ENCODE measurements at regions not wholly inside any gene's neighbourhood (a gene's known extent, or its start where the extent isn't known, plus 50 kb on each side); places are given as distances from the start of the nearest gene placed in this dataset.

- Histone ChIP-seq H3K9ac (ENCODE audit: low read length) (no peak overlapping the region), H3K9me2 (replicated peaks; ENCODE audit: insufficient read depth, low read length) (no peaks in the 10 kb centered on the region), H3K79me2 (ENCODE audit: insufficient read depth, low read length) (no peaks in the 10 kb centered on the region), H2AFZ (ENCODE audit: low read depth, low read length, severe bottlenecking) (no peak overlapping the region), H4K20me1 (ENCODE audit: low read depth, low read length) (no peaks in the 10 kb centered on the region), H3F3A (ENCODE audit: insufficient read depth) (no peaks in the 10 kb centered on the region), H3K4me3 (ENCODE audit: insufficient read depth, low read length, poor library complexity, severe bottlenecking) (no peak overlapping the region), H3K36me3 (ENCODE audit: low read length) (no peaks in the 10 kb centered on the region; the same call in 1 of the 2 replicates), H3K9me3 (ENCODE audit: insufficient read depth, low read length) (no peaks in the 10 kb centered on the region), H3K27me3 (ENCODE audit: low read length) (no peaks in the 10 kb centered on the region), H3K27ac (ENCODE audit: low read depth, low read length) (no peak overlapping the region), H3K4me2 (ENCODE audit: low read depth, low read length, poor library complexity, severe bottlenecking) (no peak overlapping the region)
- no peak for TF ChIP-seq CTCF (IDR thresholded peaks at IDR 0.05; ENCODE audit: insufficient read depth, low read length, poor library complexity, severe bottlenecking)
- no peak for TF ChIP-seq EZH2phosphoT487 (conservative IDR thresholded peaks at IDR 0.05; ENCODE audit: low read length)
Measured at GRCh38 chr2:51368250-51368649, 336.3 kb upstream of the NRXN1 start.

GRCh38 chr2:51350100-51350499, 318.2 kb upstream of the NRXN1 start:
- Histone ChIP-seq H3K9ac (ENCODE audit: low read length) (no peak overlapping the region), H3K79me2 (ENCODE audit: insufficient read depth, low read length) (no peaks in the 10 kb centered on the region), H3K9me3 (ENCODE audit: insufficient read depth, low read length) (no peaks in the 10 kb centered on the region), H3K27ac (ENCODE audit: low read depth, low read length) (no peak overlapping the region), H3F3A (ENCODE audit: insufficient read depth) (no peaks in the 10 kb centered on the region), H3K4me3 (ENCODE audit: insufficient read depth, low read length, poor library complexity, severe bottlenecking) (no peak overlapping the region), H4K20me1 (ENCODE audit: low read depth, low read length) (no peaks in the 10 kb centered on the region), H2AFZ (ENCODE audit: low read depth, low read length, severe bottlenecking) (no peak overlapping the region), H3K4me2 (ENCODE audit: low read depth, low read length, poor library complexity, severe bottlenecking) (no peak overlapping the region), H3K27me3 (ENCODE audit: low read length) (no peaks in the 10 kb centered on the region), H3K9me2 (replicated peaks; ENCODE audit: insufficient read depth, low read length) (no peaks in the 10 kb centered on the region), H3K36me3 (ENCODE audit: low read length) (no peaks in the 10 kb centered on the region)
- TF ChIP-seq CTCF (IDR thresholded peaks at IDR 0.05; ENCODE audit: insufficient read depth, low read length, poor library complexity, severe bottlenecking) (no peak), EZH2phosphoT487 (conservative IDR thresholded peaks at IDR 0.05; ENCODE audit: low read length) (no peak)

GRCh38 chr2:51344886-51345285, 313.0 kb upstream of the NRXN1 start:
- Histone ChIP-seq H3K9me2 (replicated peaks; ENCODE audit: insufficient read depth, low read length) (no peaks in the 10 kb centered on the region), H3K4me2 (ENCODE audit: low read depth, low read length, poor library complexity, severe bottlenecking) (no peak overlapping the region), H3K9ac (ENCODE audit: low read length) (no peak overlapping the region), H3K27me3 (ENCODE audit: low read length) (no peaks in the 10 kb centered on the region), H3F3A (ENCODE audit: insufficient read depth) (no peaks in the 10 kb centered on the region), H3K27ac (ENCODE audit: low read depth, low read length) (no peak overlapping the region), H2AFZ (ENCODE audit: low read depth, low read length, severe bottlenecking) (no peak overlapping the region), H3K9me3 (ENCODE audit: insufficient read depth, low read length) (no peaks in the 10 kb centered on the region), H3K36me3 (ENCODE audit: low read length) (no peaks in the 10 kb centered on the region), H4K20me1 (ENCODE audit: low read depth, low read length) (no peaks in the 10 kb centered on the region), H3K79me2 (ENCODE audit: insufficient read depth, low read length) (no peaks in the 10 kb centered on the region), H3K4me3 (ENCODE audit: insufficient read depth, low read length, poor library complexity, severe bottlenecking) (no peak overlapping the region)
- no peak for TF ChIP-seq CTCF (IDR thresholded peaks at IDR 0.05; ENCODE audit: insufficient read depth, low read length, poor library complexity, severe bottlenecking)

Data from SU-DHL-6 (cell line).